Stimulated activated CD4-positive, alpha-beta T cell treated with anti-CD3 and anti-CD28 coated beads, Interleukin-12 subunit alpha, Interleukin-12 subunit beta, amount 100 ng/mL, for 4 hours (primary cell): ENCODE measurements at regions not wholly inside any gene's neighbourhood (a gene's known extent, or its start where the extent isn't known, plus 50 kb on each side); places are given as distances from the start of the nearest gene placed in this dataset.

Source experiments
- DNase-seq: peaks from one replicate; pipeline ENCODE4 v3.0.0-alpha.2; 2020

DNA sequence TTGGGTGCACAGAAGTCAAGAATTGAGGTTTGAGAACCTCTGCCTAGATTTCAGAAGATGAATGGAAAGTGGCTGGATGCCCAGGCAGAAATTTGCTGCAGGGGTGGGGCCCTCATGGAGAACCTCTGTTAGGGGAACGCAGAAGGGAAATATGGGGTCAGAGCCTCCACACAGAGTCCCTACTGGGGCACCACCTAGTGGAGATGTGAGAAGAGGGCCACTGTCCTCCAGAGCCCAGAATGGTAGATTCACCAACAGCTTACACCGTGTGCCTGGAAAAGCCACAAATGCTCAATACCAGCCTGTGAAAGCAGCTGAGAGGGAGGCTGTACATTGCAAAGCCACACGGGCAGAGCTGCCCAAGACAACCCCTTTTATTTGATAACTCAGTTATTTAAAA, 383.5 kb downstream of the TLE4 start:
- DNase-seq, result no peak

DNA sequence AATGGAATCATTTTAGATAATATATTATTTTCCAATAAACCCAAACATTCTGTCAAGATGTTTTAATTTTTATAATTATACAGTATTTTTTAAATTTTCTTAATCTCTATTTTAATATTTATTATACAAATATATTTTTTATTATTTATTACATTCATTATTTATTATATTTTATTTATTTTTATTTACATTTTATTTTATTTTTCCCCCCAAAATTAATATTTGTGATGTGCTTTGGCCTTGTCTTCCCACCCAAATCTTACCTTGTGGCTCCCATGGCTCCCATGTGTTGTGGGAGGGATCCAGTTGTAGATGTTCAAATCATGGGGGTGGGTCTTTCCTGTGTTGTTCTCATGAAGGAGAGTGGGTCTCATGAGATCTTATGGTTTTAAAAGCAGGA, 382.1 kb downstream of the TLE4 start:
- no peak for DNase-seq

DNA sequence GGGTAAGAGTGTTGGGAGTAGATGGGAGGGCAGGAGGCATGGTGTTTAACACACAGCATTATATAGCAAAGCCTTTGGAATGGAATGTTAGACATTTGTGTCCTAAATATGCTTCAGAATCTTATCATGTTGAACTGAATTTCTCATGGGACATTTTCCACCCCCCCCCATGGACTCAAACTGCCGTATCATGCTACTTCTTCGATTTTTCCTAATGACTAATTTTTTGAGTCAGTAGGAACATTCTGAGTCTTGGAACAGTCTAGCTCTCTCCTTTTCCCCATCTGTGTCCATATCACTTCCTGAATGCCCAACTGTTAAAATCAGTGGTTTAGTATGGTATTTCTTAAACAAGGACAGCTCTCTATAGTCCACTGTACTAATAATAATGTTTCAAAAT, 380.6 kb downstream of the TLE4 start:
- DNase-seq, result no peak

DNA sequence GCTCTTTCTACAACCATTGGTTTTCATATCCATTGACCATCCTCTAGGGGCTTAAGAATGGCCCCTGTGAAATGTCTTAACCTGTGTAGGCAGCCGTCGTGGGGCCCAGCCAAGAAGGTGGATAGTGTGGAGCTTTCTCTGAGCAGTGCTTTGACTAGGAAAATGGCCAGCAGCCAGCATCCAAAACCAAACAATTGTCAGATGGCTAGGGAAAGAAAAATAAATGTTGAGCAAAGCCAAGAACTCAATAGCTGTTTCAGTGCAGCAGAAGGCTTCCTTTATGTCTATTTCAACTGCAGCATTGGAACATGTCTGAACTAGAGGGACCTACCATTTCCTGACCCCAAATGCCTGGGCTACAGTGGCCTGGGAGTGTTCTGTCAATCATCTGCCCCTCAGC, 374.9 kb downstream of the TLE4 start:
- no peak for DNase-seq

DNA sequence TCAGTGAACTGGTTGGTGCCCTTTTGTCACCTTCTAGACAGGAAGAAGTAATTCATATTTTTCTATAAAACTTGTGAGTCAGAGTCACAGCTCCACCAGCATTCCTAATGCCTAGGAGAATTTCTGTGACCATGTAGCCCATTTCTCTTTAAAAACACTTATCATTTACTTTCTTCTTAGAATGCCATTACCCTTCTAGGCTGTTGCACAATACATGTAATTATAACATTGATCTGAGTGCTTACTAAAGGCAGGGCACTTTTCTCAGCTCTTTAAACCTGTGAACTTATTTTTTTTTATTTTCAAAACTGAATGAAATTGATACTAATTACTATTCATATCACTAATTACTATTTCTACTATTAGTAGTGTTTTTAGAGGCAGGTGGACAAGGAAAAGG, 373.7 kb downstream of the TLE4 start:
- DNase-seq, result no peak

DNA sequence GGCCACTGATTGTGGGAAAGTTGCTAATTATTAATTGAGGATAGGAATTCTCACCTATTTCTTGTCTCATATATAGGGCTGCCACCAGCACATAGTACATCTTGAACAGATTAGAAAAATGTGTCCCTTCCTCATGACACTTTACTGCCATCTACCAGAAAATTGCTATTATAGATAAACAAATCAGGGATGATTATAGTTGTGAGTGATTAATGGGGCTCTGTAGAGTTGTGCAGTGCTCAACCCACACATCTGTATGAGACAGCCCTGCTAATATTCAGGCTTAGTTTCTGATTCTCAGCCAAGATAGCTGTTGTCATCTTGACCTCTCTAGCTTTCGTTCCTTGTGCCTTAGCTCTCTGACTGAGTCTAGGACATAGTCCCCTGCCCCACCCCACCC, 373.3 kb downstream of the TLE4 start:
- no peak for DNase-seq

DNA sequence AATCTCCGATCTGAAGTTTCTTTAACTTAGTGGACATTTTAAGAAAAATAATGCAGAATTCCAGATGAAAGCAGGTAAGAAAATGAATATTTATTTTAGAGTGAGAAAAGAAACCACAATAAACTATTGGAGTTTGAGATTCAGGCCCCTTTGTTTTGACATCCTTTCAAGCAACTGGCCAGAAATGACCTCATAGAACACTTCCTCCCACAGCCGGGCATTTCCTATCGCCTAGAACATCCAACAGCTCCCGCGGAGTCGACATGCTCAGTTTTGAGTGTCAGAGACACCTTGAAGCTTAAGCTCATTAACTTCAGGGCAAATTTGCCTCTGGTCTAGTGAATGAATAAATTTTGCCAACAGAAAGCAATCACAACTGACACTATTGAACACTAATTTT, 369.2 kb downstream of the TLE4 start:
- DNase-seq, result no peak

DNA sequence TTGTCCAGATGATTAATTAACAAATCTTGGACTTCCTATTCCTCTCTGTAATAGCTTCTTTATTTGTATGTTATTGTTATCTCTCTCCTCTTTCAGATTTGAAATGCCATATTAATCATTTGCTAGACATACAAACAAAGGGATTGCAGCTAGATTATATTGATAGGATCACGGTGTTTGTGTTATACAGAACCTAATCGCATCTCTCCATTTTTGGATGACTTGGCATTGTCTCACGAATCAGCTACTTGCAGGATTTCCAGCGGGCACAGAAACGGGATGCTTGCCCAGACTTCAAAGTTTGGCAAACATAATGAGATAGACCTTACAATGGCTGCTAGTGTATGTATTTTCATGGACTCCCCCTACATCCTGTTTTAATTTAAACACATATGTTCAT, 368.1 kb downstream of the TLE4 start:
- no peak for DNase-seq

DNA sequence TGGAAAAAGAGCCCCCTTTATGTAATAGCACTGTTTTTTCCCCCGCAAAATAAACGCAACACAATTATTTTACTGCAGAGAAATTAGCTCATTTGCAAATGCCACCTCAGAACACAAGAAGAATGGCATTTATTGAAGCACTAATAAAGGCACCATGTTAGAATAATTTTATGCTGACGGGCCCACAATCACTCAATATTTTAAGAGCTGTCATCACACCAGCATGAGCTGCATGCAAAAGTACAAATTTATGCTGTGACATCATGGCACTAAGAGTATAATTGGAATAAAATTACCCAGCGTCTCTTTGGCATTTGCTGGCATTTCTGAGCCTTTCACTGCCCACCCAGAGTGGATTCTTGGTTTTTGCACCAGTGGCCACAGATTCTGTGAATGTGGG, 364.6 kb downstream of the TLE4 start:
- DNase-seq, result no peak

DNA sequence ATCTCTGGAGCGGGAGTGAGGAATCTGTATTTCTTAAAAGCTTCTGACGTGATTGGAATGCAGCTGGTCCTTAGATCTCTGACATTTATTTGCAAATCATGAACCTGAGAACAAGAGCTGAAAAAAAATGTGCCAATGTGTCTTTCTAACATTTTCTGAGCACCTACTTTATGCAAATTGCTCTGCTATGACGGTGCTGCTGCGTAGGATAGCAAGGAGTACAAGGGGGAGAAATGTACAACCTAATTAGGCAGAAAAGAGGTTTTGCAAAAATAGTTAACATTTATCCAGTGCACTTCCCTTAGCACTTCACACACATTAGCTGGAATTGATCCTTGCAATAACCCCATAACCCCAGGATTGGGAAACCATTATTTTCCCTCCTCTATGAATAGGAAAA, 357.5 kb downstream of the TLE4 start:
- DNase-seq, result no peak

DNA sequence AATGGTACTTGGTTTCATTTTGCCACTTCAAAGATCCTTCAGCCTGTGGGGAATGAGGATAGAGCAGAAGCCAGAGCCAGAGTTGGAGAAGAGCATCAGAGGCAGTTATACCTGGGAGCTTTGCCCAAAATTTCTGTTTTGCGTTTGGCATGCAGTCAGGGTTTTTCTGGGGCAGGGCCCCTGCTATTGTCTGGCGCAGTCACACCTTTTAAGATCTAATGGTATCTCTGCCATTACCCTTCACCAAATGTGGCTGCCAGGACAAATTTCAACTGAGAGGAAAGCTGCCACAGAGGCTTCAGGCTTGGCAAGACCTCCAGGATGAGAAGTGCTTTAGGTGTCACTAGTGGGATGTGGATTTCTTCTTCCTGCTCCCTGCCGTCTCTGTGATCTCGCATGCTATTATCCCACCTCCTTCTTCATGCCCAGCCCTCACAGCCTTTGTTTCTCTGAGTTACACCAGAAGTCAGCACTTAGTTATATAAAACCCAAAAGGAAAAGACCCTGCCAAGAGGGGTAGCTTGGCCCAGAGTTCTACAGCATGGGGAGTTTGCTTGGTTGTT, 357.0 kb downstream of the TLE4 start:
- DNase-seq, result no peak

DNA sequence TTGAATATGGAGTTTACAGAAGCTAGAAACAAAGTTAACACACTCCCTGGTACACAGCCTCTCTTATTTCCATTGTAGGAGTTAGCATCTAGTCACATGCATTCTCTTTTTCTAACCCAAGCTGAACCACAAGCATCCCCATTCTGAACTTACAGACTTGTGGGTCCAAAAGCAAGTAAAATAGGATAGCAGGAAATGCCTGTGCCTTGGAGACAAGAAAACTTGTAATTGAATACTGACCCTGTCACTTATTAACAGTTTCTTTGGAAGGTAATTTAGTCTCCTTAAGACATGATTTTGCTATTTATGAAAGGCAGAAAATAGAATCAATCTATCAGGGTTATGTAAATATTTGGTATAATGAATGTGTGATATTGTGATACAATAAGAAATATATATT, 353.6 kb downstream of the TLE4 start:
- no peak for DNase-seq

DNA sequence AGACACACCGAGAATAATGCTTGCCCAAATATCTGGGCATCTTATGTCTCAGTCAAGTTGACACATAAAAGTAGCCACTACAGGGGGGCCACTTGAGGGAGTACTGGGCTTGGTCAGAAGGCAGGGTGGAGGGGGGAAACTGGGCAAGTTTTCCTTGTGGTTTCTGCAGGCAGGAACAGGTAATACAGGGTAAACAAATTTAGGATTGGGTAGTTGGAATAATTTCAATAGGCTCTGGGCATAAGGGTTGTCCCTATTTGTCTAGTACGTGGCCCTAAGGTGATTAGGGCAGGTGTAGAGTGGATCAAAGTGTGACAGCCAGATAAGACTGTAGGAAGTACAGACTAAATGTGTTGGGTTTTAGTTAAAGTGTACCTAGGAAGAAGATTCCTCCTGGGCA, 353.1 kb downstream of the TLE4 start:
- no peak for DNase-seq

DNA sequence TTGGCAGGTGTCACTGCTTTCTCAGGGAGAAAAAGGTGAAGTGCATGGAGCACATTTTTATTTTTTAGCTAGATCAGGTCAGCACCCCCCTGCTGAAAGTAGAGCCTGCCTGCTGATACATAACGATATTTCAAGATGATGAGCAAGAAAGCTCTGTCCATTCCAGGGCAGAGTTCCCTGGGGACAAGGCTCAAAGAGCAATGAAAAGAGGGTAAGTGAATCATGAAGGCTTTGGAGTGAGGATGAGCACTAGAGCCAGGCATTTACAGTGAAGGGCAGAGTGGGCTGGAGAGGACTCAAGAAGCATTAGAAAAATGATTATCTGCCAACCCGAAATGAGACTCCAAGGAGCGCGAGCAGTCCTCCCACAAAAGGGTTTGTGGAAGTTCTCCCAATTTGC, 345.7 kb downstream of the TLE4 start:
- no peak for DNase-seq

DNA sequence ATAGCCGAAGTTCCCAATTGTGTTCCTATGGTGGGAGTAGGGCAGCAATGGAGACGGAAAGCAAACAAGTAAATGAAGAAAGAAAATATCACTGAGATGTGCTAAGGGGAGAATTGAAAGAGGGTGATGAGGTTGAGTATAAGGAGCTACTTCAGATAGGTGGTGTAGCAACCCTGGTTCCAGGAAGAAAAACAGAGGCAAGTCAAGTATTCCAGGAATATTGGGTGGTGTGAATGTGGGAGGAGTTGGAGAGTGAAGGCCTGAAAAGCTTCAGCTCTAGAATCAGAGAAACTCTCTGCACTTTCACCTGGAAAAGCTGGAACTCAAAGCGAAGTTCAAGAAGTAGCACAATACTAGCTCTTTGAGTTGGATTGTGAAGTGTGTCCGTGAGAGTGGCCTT, 342.1 kb downstream of the TLE4 start:
- DNase-seq, result no peak

DNA sequence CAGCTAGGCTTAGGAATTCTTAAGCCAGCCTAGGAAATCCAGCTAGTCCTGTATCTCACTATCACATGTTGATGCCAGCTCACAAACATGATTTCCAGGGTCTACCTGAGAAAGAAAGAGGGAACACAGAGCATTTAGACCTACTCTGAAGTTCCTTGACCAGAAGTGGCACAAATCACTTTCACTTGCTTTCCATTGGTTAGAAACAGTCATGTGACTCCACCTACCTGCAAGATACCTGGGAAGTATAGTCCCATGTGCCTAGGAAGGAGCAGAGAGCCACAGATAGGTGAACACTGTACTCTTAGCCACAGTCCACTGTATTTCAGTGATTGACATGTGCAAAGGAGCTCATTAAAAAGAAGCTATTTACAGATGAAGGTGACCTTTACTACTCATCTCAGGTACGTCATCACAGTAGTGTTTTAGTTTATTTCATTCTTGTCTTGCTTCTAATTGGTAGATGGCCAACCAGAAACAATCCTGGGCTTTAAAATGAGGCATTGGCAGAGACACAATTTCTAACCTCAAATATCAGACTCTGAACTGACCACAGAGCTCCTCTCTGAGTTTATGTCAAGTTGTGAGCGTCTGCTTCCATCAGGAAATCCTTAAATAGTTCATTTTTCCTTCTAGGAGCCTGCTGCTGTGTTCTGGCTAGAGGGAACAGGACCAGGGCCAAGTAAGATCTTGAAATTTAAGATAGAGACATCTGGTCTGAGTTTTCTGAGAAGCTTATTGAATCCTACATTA, 340.7 kb downstream of the TLE4 start:
- no peak for DNase-seq

DNA sequence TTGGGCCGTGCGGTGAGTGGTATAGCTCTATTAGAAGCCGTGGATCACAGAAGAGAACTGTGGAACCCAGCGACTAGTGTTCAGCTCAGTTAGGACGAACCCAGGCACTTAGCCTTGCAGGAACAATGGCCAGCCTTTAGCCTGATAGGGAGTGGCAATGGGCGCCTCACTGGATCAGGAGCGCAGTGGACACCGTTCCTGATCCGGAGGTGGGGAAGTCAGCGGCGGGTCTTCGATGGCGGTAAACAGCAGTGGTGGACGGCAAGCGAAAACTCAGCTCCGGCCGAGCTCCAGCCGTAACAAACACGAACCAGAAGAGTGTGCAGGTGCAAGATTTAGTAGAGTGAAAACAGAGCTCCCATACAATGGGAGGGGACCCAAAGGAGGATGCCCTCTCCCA, 340.0 kb downstream of the TLE4 start:
- DNase-seq, result no peak

DNA sequence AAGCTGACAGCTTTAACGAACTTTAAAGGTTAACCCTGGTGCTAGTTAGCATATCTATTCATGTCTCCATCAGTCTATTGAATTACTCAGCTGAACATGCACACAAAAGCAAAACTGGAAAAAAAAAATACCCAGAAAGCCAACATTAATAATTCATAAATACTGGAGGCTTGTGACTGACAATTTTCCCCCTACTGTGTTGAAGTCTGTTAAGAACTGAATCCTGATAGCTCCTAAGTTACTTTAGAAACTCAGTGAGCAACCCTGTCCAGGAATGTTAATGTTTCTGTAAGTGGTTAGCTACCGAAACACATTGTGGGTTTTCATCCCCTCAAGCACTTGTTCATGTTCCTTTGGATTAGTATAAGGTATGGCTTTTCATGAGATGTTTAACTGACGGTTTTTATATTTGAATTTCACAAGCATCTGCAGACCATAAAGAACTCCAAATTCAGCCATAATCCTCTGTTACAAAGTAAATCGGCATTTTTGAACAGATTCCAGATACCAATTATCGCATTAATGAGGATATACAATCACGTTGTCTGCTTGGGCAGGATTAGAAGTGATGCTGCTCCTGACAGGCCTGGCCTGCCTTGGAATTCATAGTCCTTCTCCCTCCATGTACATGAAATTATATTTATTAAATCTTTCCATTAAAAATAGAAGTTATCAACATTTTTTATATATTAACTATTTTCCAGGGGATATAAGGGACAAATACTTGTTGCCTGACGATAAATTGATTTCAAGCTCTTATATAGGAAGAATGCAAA, 331.2 kb downstream of the TLE4 start:
- DNase-seq, result no peak

DNA sequence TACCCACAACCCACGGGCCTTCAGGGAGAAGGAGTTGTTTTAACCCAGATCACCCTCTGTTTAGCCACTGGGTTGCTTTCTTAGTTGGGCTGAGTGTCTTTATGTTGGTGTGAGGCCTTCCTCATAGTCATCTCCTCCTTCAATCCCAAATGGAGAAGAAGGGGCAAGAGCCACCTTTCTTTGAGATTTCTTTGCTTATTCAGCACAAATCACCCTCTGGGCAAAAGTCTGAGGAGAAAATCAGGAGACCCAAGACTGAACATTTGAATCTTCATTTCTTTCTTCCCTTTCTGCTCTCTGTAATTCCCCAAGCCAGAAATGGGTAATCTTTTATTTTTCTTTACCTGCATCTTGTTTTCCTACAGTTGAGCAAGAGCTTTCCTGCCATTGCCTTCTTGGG, 329.0 kb downstream of the TLE4 start:
- DNase-seq, result no peak

DNA sequence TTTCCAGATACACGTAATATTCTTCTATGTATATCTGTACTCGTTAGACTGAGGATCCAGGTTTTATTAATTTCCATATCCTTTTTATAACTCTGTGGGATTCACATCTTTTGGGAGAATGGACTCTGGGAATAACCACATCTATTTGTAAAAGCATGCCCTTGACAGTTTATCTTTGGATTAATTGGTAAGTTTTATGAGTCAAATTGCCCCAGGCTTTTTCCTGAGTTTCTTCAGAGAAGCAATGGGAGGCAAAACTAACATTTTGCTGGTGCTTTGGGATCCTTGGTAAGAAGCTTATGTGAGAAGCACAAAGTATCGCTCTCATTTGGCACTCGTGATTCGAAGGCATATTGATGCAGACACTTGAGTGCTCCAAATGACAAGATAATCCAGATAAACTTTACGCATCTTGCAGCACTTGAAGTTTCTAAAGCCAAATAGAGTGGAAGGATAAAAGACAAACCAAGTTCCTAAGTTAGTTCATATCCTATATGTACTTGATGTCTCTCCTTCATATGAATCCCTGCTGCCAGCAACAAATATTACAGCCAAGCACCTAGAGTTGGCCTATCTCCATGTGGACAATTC, 324.7 kb downstream of the TLE4 start:
- DNase-seq, result no peak

DNA sequence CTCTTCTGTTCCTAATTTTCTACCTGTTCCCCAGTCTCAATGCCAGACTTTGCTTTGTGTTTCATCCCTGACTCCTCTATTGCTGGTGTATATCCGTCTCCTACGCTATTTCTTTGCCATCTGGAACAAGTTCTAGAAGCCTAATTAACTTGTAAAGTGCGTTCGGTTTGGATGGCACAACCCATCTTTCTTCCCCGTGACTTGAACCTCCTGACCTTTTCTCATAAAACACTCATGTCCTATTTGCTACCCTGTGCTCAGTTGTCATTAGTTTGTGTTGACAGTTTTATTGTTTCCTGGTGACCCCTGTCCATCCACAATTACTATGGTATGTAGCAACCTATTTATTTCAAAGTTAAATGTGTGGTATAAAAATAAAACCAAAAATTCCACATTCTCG, 323.5 kb downstream of the TLE4 start:
- DNase-seq, result no peak

DNA sequence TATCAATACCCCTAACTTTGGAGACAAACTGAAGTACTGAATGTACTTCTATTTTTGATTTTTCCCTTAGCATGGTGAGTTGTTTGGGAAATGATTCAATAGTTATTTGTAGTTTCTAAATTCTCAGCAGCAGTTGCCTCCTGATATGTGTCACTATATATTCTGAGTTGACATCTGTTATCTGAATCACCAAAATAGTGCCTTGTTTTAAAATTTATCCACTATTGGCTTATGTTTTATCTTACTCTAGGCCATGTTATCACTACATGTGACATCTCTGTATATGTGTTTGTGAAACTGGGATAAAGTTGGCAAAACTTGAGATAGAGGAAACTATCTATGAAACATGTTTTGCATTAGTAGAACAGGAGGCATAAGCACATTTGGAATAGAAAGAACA, 317.6 kb downstream of the TLE4 start:
- no peak for DNase-seq

DNA sequence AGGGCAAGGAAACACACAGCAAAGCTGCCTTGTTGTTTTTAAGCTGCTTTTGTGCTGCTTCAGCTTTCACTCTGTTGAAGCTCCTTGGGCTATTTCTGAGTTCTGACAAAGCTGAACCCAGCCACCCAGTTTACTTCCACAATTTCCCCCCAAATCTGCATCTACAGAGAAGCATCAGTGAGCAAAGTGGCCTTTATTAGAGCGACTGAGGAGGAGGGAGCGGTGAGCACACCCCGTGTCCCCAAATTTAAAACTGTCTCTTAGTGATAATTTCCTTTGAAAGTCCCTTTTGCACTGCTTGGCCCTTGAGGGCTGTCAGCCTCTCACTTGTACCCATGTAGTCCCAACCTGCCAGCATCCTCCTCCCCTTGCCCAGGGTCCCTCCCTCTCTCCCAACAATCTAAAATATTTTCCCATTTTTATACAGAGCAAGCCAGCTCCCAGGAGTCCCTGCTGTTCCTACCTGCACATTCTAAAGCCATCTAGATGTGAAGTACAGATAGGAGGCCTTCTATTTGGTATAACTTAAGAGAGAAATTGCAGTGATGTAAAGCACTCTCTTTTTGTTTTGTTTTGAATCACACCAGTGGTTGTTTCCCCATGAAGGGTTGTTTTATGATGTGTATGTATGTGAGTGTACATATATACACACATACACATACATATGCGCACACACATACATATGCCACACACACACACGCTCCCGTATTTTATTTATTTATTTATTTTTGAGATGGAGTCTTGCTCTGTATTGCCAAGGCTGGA, 313.5 kb downstream of the TLE4 start:
- no peak for DNase-seq
